ENCODE measurements at regions not wholly inside any gene's neighbourhood (a gene's known extent, or its start where the extent isn't known, plus 50 kb on each side); places are given as distances from the start of the nearest gene placed in this dataset.

DNA sequence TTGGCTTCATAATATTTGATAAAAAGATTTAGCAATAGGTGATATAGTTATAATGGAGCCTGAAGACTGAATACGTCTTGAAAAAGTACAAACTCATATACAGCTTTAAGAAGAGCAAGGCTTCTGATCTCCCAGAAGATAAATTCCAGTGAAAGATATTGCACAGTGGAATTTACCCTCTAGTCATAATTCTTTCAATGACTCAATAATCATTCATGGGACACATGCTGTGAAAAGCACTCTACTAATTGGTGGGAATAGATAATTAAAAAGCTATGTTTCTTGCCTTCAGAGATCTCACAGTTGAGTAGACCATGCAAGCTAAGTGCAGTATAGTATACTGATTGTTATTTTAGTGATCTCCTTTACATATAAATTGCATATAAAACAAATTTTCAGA, 538.6 kb upstream of the CYLC2 start:
- no peak for TF ChIP-seq TAF1 (IDR thresholded peaks at IDR 0.05; ENCODE audit: low read depth, low read length)
- TF ChIP-seq JUND (IDR thresholded peaks at IDR 0.05; ENCODE audit: low read length) = no peak
- TF ChIP-seq POLR2A (IDR thresholded peaks at IDR 0.05; ENCODE audit: control extremely low read depth in 1 of 2, low read depth in 2 of 2, low read length in 2 of 2) = no peak
- TF ChIP-seq, protein P1, sequence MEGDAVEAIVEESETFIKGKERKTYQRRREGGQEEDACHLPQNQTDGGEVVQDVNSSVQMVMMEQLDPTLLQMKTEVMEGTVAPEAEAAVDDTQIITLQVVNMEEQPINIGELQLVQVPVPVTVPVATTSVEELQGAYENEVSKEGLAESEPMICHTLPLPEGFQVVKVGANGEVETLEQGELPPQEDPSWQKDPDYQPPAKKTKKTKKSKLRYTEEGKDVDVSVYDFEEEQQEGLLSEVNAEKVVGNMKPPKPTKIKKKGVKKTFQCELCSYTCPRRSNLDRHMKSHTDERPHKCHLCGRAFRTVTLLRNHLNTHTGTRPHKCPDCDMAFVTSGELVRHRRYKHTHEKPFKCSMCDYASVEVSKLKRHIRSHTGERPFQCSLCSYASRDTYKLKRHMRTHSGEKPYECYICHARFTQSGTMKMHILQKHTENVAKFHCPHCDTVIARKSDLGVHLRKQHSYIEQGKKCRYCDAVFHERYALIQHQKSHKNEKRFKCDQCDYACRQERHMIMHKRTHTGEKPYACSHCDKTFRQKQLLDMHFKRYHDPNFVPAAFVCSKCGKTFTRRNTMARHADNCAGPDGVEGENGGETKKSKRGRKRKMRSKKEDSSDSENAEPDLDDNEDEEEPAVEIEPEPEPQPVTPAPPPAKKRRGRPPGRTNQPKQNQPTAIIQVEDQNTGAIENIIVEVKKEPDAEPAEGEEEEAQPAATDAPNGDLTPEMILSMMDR (IDR thresholded peaks at IDR 0.05; ENCODE audit: control extremely low read depth in 1 of 3, insufficient read depth in 1 of 3, low read depth in 1 of 3, low read length in 3 of 3) = no peak
- TF ChIP-seq POLR2AphosphoS5 (IDR thresholded peaks at IDR 0.05; ENCODE audit: low read depth, low read length) = no peak
- TF ChIP-seq YY1 (IDR thresholded peaks at IDR 0.05; ENCODE audit: low read depth, low read length) = no peak
- TF ChIP-seq, protein P2, sequence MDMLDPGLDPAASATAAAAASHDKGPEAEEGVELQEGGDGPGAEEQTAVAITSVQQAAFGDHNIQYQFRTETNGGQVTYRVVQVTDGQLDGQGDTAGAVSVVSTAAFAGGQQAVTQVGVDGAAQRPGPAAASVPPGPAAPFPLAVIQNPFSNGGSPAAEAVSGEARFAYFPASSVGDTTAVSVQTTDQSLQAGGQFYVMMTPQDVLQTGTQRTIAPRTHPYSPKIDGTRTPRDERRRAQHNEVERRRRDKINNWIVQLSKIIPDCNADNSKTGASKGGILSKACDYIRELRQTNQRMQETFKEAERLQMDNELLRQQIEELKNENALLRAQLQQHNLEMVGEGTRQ (IDR thresholded peaks at IDR 0.05; ENCODE audit: low read length) = no peak
- no peak for TF ChIP-seq SRF (IDR thresholded peaks at IDR 0.05; ENCODE audit: low read depth, low read length)
- no peak for TF ChIP-seq MAFK (IDR thresholded peaks at IDR 0.05; ENCODE audit: low read depth, low read length)
- TF ChIP-seq SIN3A (conservative IDR thresholded peaks at IDR 0.05 in 1 of 2, IDR thresholded peaks at IDR 0.05 in 1 of 2; ENCODE audit: low read depth in 1 of 2, low read length in 2 of 2) = no peak
- TF ChIP-seq, protein P3, sequence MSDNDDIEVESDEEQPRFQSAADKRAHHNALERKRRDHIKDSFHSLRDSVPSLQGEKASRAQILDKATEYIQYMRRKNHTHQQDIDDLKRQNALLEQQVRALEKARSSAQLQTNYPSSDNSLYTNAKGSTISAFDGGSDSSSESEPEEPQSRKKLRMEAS (IDR thresholded peaks at IDR 0.05) = no peak
- no peak for TF ChIP-seq EZH2 (IDR thresholded peaks at IDR 0.05; ENCODE audit: low read depth, low read length, severe bottlenecking)
- TF ChIP-seq SUZ12 (IDR thresholded peaks at IDR 0.05; ENCODE audit: low read length) = no peak

All from H1 (cell line).